ENCODE measurements at regions not wholly inside any gene's neighbourhood (a gene's known extent, or its start where the extent isn't known, plus 50 kb on each side); places are given as distances from the start of the nearest gene placed in this dataset.

DNA sequence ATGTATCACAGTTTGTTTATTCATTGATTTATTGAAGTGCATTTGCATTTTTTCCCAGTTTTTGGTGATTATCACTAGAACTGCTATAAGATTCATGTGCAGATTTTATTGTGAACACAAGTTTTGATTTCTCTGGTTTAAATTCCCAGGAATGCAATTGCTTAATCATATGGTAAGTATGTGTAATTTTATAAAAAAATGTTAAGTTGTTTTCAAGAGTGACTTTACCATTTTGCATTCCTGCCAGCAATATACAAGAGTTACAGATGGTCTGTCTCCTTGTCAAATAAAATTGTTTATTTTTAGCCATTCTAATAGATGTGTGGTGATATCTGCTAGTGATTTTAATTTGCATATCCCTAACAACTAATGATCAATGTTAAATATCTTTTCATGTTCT is 127.3 kb upstream of the APP start (continued):
- TF ChIP-seq POLR2AphosphoS5 (IDR thresholded peaks at IDR 0.05; ENCODE audit: low read depth) (no peak), EZH2phosphoT487 (IDR thresholded peaks at IDR 0.05; ENCODE audit: unreplicated experiment) (no peak), NANOG (IDR thresholded peaks at IDR 0.05; ENCODE audit: borderline replicate concordance) (no peak), ZNF331 (CRISPR knock-in tag; IDR thresholded peaks at IDR 0.05; ENCODE audit: low read depth) (no peak)
- TF ChIP-seq, protein P1, sequence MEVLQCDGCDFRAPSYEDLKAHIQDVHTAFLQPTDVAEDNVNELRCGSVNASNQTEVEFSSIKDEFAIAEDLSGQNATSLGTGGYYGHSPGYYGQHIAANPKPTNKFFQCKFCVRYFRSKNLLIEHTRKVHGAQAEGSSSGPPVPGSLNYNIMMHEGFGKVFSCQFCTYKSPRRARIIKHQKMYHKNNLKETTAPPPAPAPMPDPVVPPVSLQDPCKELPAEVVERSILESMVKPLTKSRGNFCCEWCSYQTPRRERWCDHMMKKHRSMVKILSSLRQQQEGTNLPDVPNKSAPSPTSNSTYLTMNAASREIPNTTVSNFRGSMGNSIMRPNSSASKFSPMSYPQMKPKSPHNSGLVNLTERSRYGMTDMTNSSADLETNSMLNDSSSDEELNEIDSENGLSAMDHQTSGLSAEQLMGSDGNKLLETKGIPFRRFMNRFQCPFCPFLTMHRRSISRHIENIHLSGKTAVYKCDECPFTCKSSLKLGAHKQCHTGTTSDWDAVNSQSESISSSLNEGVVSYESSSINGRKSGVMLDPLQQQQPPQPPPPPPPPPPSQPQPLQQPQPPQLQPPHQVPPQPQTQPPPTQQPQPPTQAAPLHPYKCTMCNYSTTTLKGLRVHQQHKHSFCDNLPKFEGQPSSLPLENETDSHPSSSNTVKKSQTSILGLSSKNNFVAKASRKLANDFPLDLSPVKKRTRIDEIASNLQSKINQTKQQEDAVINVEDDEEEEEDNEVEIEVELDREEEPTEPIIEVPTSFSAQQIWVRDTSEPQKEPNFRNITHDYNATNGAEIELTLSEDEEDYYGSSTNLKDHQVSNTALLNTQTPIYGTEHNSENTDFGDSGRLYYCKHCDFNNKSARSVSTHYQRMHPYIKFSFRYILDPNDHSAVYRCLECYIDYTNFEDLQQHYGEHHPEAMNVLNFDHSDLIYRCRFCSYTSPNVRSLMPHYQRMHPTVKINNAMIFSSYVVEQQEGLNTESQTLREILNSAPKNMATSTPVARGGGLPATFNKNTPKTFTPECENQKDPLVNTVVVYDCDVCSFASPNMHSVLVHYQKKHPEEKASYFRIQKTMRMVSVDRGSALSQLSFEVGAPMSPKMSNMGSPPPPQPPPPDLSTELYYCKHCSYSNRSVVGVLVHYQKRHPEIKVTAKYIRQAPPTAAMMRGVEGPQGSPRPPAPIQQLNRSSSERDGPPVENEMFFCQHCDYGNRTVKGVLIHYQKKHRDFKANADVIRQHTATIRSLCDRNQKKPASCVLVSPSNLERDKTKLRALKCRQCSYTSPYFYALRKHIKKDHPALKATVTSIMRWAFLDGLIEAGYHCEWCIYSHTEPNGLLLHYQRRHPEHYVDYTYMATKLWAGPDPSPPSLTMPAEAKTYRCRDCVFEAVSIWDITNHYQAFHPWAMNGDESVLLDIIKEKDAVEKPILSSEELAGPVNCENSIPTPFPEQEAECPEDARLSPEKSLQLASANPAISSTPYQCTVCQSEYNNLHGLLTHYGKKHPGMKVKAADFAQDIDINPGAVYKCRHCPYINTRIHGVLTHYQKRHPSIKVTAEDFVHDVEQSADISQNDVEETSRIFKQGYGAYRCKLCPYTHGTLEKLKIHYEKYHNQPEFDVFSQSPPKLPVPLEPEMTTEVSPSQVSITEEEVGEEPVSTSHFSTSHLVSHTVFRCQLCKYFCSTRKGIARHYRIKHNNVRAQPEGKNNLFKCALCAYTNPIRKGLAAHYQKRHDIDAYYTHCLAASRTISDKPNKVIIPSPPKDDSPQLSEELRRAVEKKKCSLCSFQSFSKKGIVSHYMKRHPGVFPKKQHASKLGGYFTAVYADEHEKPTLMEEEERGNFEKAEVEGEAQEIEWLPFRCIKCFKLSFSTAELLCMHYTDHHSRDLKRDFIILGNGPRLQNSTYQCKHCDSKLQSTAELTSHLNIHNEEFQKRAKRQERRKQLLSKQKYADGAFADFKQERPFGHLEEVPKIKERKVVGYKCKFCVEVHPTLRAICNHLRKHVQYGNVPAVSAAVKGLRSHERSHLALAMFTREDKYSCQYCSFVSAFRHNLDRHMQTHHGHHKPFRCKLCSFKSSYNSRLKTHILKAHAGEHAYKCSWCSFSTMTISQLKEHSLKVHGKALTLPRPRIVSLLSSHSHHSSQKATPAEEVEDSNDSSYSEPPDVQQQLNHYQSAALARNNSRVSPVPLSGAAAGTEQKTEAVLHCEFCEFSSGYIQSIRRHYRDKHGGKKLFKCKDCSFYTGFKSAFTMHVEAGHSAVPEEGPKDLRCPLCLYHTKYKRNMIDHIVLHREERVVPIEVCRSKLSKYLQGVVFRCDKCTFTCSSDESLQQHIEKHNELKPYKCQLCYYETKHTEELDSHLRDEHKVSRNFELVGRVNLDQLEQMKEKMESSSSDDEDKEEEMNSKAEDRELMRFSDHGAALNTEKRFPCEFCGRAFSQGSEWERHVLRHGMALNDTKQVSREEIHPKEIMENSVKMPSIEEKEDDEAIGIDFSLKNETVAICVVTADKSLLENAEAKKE (CRISPR knock-in tag; IDR thresholded peaks at IDR 0.05): no peak

DNA sequence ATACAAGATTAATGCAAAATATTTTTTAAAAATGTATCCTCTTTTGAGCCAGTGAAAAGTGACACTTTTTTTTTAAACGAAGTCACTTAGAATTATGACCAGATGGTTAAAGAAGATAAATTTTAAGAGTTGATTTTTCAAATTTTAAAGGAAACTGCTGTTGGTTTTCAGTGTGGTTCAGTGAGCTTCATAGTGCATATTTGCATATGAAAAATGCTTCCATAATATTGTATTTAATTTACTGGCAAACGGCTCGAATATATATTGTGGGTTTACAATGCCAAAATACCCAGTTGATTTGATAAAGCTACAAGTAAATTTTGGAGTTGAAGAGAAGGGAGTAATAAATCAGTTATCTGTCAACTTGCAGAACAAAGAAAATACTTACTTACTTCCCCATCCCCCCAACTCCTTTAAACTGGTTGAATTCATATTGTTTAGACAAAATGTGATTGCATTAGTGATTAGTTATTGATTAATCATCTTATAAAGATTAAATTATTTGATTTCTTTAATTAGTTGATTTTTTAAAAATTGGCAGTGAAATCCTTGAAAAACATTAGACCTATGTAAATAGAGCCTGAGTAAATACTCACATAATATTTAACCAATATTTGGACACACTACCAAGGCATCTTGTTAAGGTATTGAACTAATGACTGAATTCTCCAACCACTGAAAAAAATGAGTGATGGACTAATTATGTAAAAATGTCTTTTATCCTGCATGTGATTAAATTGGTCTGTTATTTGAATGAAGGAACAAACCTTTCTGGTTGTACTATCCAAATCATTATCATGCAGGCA is 122.8 kb upstream of the APP start:
- H2AFZ ChIP-seq: no peak overlapping the region
- peaks cover 19% of the 10 kb centered on the region; the same call in 2 of the 3 replicates for H3K9me3 Mint-ChIP-seq
- H3K4me1 ChIP-seq (ENCODE audit: insufficient read depth): no peaks in the 10 kb centered on the region
- no peaks in the 10 kb centered on the region for H3K27me3 Mint-ChIP-seq (ENCODE audit: insufficient read depth, low read depth, poor library complexity)
- TF ChIP-seq ZNF331 (CRISPR knock-in tag; IDR thresholded peaks at IDR 0.05; ENCODE audit: low read depth) (no peak), EZH2 (IDR thresholded peaks at IDR 0.05; ENCODE audit: low read depth, unreplicated experiment) (no peak), POLR2AphosphoS5 (IDR thresholded peaks at IDR 0.05; ENCODE audit: low read depth) (no peak)
- TF ChIP-seq, protein P2, sequence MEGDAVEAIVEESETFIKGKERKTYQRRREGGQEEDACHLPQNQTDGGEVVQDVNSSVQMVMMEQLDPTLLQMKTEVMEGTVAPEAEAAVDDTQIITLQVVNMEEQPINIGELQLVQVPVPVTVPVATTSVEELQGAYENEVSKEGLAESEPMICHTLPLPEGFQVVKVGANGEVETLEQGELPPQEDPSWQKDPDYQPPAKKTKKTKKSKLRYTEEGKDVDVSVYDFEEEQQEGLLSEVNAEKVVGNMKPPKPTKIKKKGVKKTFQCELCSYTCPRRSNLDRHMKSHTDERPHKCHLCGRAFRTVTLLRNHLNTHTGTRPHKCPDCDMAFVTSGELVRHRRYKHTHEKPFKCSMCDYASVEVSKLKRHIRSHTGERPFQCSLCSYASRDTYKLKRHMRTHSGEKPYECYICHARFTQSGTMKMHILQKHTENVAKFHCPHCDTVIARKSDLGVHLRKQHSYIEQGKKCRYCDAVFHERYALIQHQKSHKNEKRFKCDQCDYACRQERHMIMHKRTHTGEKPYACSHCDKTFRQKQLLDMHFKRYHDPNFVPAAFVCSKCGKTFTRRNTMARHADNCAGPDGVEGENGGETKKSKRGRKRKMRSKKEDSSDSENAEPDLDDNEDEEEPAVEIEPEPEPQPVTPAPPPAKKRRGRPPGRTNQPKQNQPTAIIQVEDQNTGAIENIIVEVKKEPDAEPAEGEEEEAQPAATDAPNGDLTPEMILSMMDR (conservative IDR thresholded peaks at IDR 0.05; ENCODE audit: low read depth in 2 of 2): no peak
- no peak overlapping the region for H3K4me3 Mint-ChIP-seq
- no peaks in the 10 kb centered on the region for H3F3A ChIP-seq (replicated peaks; ENCODE audit: low read depth)
- H3K36me3 Mint-ChIP-seq (ENCODE audit: low read depth): no peaks in the 10 kb centered on the region; the same call in 2 of the 3 replicates
- no peak overlapping the region for H3K4me3 ChIP-seq
- no peaks in the 10 kb centered on the region for H3K27me3 ChIP-seq (ENCODE audit: insufficient read depth)
- H3K4me2 ChIP-seq: no peak overlapping the region
- no peaks in the 10 kb centered on the region; the same call in 1 of the 2 replicates for H3K36me3 ChIP-seq (ENCODE audit: insufficient read depth)
- no peaks in the 10 kb centered on the region for H4K20me1 ChIP-seq (replicated peaks; ENCODE audit: insufficient read depth)
- H3K27ac ChIP-seq (ENCODE audit: low read depth): no peak overlapping the region
- no peak overlapping the region for H3K27ac Mint-ChIP-seq
- no peaks in the 10 kb centered on the region for H3K79me2 ChIP-seq (replicated peaks; ENCODE audit: insufficient read depth)
- DNase-seq (ENCODE audit: low spot score) (no peak), ATAC-seq (no peak)
- peaks cover 5% of the 10 kb centered on the region; the same call in 1 of the 2 replicates for H3K9me2 ChIP-seq (ENCODE audit: insufficient read depth)
- H3K4me1 Mint-ChIP-seq: no peaks in the 10 kb centered on the region

Measured in GM23338 (cell line).